AG04449 (cell line): ENCODE measurements at regions not wholly inside any gene's neighbourhood (a gene's known extent, or its start where the extent isn't known, plus 50 kb on each side); places are given as distances from the start of the nearest gene placed in this dataset.

Experiments
- CTCF ChIA-PET: fragments of 350-600 bp; formaldehyde crosslinking; extraction: SDS; loops from one replicate; lab custom pipeline; 2021; ENCODE audit warnings: antibody characterized with exemption; lab: Yijun Ruan, JAX
- POLR2A ChIA-PET: fragments of 400-600, 350-600 bp; formaldehyde crosslinking; extraction: SDS; loops from one replicate; lab custom pipeline; 2020; ENCODE audit warnings: antibody characterized with exemption, inconsistent platforms; lab: Yijun Ruan, JAX
- DNase-seq: peaks from one replicate; pipeline ENCODE4 v3.0.0-alpha.2; 2010; ENCODE audit warnings: low read depth, low spot score
- H3K4me3 ChIP-seq: 2 replicates; pipeline ENCODE4 v1.5.1; 2011; ENCODE audit warnings: low read depth, mild to moderate bottlenecking, control low read depth, low read length
- TF ChIP-seq, protein P1 (sequence below): IDR thresholded peaks from one replicate; pipeline ENCODE4 v1.5.1; 2011; ENCODE audit warnings: mild to moderate bottlenecking, moderate library complexity, low read length, control low read depth, inconsistent platforms; ENCODE audit not compliant: insufficient read depth; ENCODE audit errors: missing control alignments

DNA sequence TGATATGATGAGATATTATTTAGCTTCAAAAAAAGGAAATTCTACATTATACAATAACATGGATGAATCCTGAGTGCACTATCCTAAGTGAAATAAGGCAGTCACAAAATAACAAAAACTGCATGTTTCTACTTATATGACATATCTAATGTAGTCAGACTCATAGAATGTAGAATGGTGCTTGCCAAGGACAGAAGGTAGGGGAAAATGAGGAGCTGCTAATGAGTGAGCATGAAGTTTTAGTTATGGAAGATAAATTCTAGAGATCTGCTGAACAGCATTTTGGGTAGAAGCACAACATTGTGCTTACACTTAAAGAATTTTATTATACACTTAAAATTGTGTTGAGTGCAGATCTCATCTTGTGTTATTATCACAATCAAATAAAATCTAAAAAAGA, 812.4 kb downstream of the KCTD16 start:
- POLR2A ChIA-PET, result no interaction called here
- CTCF ChIA-PET, result no interaction called here
- TF ChIP-seq, protein P1, sequence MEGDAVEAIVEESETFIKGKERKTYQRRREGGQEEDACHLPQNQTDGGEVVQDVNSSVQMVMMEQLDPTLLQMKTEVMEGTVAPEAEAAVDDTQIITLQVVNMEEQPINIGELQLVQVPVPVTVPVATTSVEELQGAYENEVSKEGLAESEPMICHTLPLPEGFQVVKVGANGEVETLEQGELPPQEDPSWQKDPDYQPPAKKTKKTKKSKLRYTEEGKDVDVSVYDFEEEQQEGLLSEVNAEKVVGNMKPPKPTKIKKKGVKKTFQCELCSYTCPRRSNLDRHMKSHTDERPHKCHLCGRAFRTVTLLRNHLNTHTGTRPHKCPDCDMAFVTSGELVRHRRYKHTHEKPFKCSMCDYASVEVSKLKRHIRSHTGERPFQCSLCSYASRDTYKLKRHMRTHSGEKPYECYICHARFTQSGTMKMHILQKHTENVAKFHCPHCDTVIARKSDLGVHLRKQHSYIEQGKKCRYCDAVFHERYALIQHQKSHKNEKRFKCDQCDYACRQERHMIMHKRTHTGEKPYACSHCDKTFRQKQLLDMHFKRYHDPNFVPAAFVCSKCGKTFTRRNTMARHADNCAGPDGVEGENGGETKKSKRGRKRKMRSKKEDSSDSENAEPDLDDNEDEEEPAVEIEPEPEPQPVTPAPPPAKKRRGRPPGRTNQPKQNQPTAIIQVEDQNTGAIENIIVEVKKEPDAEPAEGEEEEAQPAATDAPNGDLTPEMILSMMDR, result no peak
- H3K4me3 ChIP-seq, result no peak overlapping the region
- DNase-seq, result no peak

DNA sequence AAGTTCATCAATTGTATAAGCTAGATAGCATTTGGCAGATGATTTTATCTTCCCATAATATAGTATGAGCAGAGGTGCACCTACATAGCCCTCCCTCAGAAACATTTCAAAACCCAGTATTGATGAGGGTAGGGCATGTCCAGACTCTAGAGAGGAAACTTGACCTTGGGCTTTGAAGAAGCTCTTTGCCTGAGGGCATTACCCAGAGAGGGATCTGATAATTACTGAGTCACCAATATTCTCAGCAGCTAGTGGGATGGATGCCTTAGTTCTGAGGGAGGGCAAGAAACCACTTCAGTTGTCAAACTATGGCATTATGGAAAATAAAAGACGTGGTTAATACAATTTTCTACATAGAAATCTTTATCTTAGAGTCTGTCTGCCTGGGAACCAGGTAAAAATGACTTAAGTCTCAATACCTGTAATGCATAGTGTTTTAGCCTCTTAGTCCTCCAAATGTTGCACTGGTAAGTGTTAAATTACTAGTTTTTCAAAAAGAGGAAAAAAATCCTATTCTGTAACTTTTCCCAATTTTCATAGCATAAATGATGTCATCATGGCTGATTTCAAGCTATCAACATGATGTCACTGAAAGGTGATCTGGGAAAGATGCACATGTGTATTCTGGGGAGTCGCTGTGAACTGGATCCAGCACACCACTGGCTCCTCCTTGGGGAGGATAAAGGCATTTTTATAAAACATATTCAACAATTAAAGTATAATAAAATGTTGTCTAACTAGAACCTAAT, 809.0 kb downstream of the KCTD16 start:
- DNase-seq, result no peak
- H3K4me3 ChIP-seq, result no peak overlapping the region
- ChIA-PET CTCF (no interaction called here), POLR2A (no interaction called here)
- TF ChIP-seq, protein P1, result no peak

DNA sequence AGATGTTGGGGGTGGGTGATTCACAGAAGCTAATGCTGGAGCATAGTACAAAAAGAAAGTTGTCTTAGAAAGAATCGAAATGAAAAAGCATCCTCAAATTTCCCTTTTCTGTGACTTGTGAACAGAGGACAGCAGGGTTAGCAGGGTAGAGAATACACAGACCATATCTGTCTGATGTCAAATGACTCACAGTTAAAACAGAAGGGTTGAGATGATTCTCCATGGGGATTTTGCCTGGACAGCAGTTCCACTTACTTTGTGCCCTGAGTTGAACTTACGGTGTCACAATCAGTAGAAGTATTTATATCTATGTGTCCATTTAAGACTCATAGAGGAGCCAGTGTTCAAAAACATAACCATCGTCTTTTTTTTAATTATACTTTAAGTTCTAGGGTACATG, 801.6 kb downstream of the KCTD16 start:
- TF ChIP-seq, protein P1, result no peak
- DNase-seq, result no peak
- H3K4me3 ChIP-seq, result no peak overlapping the region
- ChIA-PET POLR2A (no interaction called here), CTCF (no interaction called here)

DNA sequence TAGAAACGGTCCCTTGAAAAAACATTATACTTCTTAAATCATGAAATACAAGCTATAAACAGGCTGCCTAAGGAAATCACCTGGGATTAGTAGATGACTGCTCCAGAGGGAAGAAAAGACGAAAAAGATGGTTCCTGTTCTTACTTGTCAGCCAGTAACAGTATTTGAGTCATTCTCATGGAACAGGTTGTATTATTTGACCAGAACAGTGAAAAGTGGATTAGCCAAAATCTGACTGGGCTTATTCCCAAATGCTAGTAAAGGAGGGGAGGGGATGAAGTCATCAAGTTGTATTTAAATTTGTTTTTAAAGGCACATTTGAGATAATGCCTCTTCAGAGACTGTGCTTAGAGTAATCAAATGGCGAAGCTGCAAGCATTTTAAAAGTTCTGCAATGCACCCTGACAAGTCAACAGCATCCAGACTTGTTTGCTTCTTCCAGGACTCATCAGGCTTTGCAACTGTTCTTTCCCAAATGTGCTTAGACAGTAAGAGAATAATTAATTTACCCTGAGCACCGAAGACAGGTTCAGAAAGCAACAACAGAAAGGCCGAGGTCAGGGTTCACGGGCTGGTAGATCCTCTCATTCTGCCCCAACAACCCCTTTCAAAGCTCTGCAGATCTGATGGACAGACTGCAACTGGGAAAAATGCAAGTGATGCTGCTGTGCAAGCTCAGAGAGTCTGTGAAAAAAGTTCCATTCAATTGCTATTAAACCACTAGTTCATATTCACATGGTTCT, 800.6 kb downstream of the KCTD16 start:
- POLR2A ChIA-PET, result no interaction called here
- CTCF ChIA-PET, result no interaction called here

DNA sequence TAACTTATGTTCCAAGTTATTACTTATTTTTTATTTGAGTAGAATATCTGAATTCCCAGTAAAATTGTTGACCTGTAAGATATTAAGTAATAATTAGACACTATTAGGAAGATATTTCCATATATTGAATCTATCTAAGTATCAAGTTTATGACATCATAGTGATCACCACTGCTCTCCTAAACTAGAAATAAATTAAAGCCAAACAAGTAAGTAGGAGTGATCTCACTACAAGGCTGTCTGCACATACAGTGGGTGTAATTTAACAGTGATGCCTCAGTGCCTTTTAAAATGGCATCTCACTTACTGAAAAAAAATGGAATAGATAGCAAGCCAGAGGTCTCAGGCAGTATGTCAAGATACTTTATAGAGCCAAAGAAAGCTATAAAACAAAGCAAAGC, 789.6 kb downstream of the KCTD16 start:
- TF ChIP-seq, protein P1, result no peak
- no peak overlapping the region for H3K4me3 ChIP-seq
- CTCF ChIA-PET, result no interaction called here
- POLR2A ChIA-PET, result no interaction called here
- no peak for DNase-seq

More for the DNA sequence above, 800.6 kb downstream of the KCTD16 start:
- no peak for DNase-seq
- H3K4me3 ChIP-seq, result no peak overlapping the region
- TF ChIP-seq, protein P1, result no peak

DNA sequence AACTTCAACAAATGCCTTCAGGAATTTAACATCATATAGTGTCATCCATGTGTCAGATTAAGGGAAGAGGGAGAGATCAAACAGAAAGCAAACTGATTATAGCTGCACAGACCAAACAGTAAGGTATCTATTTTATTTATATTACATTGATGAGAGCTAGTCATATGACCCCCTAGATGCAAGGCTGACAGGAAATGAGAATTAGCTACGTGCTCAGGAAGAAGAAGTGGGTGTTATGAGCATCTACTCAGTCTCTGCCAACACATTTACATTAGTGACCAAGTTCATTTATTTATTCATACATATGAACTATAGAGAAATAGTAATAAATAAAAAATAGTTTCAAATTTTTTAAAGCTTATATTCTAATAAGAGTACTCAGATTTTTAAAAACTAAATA, 787.3 kb downstream of the KCTD16 start:
- DNase-seq, result no peak
- no peak overlapping the region for H3K4me3 ChIP-seq
- TF ChIP-seq, protein P1, result no peak
- CTCF ChIA-PET, result no interaction called here
- POLR2A ChIA-PET, result no interaction called here
